HG03457 (cell line): ENCODE measurements at regions not wholly inside any gene's neighbourhood (a gene's known extent, or its start where the extent isn't known, plus 50 kb on each side); places are given as distances from the start of the nearest gene placed in this dataset.
"Not testable (repeated sequence)": the region's sequence is repeated elsewhere in the genome, so short reads cannot be mapped to it uniquely, and the experiment has no call there.

Experiments
- ATAC-seq: cut with Tn5 transposase; IDR thresholded peaks from one replicate; pipeline ENCODE4 v1.9.1; 2021; ENCODE audit warnings: moderate number of reproducible peaks; ENCODE audit not compliant: unreplicated experiment

DNA sequence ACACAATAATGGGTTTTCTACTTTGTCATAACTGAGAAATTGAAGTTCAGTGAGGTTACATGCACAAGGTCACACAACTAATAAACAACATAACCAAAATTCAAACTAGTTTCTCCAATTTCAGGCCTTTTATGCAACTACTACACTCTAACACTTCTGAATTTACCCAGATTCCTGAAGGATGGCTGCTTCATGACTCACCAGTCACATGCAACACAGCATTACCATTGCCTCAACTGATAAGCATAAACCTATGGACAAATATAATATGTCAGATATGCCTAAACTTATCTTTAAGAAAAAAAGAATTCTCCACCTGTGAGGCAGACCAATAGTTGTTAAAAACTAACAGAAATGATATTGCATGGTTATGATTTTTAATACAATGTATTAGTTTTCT lies 586.5 kb upstream of the SLC8A1 start:
- no peak for ATAC-seq

DNA sequence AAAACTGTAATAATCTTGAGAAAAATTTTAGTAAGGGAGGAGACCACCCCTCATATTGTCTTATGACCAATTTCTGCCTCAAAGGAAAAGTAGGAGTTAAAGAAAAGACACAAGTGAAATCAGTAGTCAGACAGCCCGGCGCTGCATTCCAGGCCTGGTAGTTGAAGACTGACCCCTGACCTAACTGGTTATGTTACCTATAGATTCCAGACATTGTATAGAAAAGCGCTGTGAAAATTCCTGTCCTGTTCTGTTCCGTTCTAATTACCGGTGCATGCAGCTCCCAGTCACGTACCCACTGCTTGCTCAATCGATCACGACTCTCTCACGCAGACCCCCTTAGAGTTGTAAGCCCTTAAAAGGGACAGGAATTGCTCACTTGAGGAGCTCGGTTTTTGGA lies 587.9 kb upstream of the SLC8A1 start:
- not testable (repeated sequence) for ATAC-seq

DNA sequence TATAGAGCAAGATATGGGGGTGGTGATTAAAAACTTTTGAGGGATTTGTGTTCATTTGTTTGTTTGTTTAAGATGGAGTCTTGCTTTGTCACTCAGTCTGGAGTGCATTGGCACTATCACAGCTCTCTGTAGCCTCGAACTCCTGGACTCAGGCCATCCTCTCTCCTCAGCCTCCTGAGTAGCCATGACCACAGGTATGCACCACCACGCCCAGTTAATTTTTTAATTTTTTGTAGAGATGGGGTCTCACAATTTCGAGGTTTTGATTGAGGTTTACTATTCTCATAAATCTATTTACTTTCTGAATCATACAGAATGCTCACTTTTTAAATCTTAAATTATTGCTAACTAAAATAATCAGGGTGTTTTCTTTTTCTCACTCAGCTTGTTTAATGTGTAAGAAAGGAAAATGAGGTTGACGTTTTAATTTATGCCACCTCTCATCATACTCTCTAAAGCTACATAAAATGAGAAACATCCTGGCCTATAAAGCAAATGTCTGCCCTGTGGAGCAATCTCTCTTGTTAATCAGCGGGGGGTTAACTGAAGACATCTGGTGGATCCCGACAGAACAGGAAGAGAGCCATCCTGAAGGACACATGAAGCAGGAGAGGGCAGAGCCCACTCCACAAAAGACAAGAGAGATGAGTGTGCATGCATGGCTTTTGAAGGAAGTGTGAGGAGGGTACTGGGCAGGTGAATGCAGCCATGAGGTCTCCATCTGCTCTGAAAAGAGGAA lies 589.1 kb upstream of the SLC8A1 start:
- ATAC-seq = no peak

DNA sequence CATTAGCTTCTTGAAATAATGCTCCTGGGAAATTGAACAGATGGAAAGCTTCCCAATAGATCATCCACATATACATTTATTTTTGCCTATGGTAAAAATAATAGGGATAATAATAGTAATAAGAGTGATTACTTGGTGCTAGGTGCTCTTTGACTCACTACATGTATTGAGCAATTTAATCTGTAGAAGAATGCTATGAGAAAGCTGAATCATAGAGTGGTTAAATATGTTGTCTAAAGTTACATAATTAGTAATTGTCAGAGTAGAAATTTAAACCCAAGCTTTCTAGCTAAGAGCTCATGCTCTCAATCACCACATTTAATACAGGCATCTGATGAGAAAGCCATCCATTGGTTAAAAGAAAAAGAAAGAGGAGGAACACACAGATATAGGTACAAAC lies 590.5 kb upstream of the SLC8A1 start:
- no peak for ATAC-seq

DNA sequence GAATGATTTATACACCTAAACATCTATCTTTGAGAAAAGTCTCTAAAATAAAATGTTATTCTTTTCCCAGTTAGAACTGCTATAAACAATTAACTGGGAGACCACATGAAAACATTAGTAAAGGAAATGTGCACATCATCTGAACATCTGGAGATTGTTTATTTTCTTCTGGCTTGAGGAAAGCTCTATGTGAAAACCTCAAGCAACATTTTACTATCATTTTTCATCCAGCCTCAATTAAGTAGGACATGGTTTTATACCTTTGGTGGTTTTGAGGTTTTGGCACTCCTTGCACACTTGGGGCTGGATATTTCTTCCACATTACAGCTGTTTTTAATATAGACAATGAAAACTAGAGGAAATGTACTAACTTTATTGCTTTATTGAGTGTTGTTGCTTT lies 609.5 kb upstream of the SLC8A1 start:
- no peak for ATAC-seq

DNA sequence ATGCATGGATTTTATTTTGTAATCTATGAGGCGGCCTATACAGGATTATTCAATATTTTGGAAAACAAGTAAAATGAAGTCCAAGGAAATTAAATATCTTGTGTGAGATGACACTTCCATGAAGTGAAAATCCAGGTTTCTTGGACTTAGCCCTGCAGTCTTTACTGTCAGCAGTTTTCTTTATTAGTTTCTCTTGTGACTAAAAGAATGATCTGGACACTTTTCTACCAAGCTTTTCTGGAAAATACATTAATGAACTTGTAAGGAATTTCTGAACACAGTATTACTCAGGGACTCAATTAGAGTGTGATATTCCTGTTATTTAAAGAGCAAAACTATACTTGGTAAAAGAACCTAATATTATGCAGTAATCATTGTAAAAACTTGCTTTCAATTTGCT lies 610.4 kb upstream of the SLC8A1 start:
- no peak for ATAC-seq

DNA sequence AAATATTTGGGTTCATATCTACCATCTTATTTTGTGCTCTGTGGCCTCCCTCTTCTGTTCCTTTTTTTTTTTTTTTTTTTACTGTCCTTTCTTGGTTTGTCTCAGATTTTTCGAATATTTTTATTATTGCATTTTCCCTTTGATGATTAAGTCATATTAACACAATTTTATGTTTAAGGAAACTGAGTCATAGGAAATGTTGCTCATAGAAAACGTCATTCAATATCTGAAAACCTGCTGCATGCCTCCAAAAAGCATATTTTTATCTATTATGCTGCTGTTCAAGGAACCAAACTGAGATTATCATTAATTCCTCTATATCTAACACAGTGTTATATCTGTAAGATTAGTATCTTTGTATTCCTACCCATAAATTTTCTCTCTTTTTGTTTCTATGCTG lies 614.3 kb upstream of the SLC8A1 start:
- ATAC-seq = no peak

DNA sequence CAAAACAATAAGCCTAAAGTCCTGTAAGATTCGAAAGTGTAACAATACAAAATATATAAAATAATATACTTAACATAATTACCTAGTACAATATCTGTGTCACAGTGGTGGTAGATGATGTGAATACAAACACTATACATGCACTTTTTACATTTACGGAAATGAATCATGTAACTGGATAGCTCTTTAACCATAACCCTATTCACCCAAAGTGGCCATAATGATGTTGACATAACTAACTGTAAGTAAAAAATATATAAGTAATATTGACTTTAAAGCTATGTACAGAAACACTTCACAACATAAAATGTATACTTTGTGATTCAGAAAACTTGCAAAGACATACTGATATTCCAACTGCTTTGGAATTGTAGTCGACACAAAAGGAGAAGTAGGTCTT lies 616.9 kb upstream of the SLC8A1 start:
- no peak for ATAC-seq

DNA sequence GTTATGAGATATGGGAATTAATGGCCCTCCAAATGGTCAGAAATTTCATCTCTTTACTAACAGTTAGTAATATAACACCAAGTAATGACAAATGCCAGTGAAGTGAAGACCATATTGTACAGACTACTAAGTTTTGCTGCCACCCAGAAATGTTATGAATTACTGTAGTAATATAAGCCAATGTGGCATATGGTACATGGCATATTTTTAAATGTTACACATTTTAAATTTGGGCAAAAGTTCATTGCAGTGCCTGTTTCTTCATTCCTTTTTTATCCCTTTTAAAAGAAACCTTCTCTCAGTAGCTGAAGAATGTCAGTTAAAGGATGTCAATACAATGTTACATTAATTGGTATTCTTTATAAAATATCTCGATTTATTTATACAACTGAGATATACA lies 626.5 kb upstream of the SLC8A1 start:
- ATAC-seq = no peak

DNA sequence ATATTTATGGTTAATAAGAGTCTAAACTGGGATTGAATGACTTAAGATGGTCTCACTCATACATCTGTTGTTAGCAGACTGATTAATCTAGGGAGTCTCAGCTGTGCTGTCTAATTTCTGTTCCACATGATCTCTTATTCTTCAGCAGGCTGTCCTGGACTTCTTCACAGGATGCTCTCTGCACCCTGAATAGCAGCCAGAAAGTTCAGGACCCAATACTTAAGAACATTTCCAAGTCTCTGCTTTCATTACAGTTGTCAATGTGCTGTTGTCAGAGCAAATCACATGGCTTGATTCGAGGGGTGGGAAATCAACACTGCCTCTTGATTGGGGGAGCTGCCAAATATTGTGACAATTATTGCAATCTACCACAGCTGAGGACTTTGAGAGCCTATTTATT lies 627.1 kb upstream of the SLC8A1 start:
- ATAC-seq = no peak

DNA sequence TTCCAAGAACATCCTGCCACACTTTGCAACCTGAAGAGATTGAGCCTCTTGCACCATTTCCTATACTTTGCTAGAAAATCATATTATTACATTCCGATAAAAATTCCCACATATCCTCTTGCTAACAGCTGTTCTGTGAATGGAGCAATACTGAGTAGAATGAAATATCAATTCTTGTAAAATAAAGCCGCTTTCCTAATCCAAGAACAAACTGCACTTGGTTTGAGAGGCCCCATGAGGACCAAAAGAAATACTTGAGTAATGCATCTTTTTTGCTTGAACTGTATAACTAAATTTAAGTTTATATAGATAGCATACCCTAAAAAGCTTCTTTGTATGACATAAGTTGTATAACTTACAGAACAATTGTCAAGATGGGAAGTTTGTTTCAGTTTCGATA lies 632.4 kb upstream of the SLC8A1 start:
- ATAC-seq = no peak

DNA sequence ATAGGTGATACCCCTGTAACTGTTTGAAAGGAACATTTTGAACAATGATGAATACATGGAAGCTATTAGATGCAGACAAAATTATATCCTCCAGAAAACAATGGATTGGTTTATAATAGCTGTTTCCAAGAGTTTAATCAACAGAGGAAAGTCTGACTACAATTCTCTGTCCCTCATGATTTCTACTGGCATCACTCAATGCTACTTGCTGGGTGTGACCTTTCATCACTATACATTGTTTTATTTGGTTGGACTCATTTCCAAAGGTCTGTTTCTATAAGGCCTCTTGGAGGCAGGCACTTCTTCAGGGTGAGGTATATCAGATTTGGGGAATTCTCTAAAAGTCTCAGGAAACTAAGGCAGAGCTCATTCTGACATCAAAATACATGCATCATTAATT lies 636.1 kb upstream of the SLC8A1 start:
- no peak for ATAC-seq

DNA sequence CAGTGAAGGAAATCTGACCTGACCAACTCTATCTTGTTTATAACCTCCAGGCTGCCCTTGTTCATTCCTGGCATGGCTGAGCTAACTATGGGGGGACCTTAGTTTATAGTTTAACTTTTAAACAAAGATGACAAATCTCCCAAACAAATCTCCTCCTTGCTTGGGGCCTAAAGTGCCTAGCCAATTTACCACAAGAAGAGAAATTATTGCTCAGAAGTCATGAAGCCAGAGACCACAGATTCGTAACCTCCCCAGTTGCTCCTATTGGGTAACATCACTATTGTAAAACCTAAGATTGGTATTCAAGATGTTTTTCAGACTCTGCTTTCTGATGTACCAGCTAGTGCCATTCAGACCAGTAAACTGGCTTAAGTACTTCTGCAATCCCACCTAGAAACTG lies 649.4 kb upstream of the SLC8A1 start:
- ATAC-seq = no peak

DNA sequence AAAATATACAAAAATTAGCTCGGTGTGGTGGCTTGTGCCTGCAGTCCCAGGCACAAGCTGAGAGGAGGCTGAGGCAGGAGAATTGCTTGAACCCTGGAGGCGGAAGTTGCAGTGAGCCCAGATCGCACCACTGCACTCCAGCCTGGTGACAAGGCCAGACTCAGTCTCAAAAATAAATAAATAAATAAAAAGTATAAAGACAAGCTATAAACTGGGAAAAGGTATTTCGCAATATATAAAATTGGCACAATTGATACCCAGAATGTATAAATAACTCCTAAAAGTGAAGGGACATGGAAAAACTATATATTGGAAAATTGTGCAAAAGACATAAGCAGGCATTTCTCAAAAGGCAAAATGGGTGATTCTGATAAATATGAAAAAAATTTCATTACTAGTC lies 657.9 kb upstream of the SLC8A1 start:
- no peak for ATAC-seq

DNA sequence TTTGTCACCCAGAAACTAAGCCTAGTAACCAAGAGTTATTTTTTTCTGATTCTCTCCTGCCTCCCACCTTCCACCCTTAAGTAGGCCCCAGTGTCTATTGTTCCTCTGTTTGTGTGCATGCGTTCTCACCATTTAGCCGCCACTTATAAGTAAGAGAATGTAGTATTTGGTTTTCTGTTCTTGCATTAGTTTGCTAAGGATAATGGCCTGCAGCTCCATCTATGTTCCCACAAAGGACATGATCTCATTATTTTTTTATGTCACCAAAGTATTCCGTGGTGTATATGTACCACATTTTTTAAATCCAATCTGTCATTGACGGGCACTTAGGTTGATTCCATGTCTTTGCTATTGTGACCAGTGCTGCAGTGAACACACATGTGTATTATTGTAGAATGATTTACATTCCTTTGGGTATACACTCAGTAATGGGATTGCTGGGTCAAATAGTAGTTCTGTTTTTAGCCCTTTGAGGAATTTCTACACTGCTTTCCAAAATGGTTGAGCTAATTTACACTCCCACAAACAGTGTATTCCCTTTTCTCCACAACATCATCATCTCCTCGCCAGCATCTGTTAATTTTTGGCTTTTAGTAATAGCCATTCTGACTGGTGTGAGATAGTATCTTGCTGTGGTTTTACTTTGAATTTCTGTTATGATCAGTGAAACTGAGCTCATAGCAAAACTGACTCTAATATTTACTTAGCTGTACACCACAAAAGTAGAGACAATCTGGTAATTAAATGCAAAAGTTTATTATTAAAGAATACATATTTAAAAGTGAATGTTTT lies 660.1 kb upstream of the SLC8A1 start:
- no peak for ATAC-seq

DNA sequence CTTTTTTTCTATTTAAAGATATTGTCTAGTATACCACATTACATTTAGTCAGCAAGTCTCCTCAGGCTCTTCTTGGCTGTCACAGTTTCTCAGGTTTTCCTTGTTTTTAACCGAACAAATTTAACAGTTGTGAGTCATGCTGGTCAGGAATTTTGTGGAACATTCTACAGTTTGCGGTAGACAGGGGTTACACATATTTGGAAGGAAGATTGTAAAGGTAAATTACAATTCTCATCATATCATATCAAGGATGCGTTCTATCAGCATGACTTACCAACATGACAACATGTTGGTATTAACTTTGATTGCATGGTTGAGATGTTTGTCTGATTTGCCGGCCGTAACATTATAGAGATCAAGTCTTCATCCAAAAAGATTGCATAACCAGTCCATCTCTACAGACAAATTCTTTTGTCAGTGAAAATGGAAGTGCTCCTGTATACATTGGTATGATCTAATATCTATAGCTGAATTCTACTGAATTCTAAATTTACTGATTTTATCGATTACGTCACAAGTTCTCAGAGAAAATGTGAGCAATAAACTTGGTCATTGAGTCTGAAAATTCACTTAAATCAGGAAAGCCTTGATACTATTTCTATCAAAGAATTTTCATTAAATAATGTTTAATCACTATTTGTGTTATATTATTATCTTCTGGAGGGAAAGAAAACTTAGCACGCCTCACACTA lies 664.4 kb upstream of the SLC8A1 start:
- ATAC-seq = no peak

DNA sequence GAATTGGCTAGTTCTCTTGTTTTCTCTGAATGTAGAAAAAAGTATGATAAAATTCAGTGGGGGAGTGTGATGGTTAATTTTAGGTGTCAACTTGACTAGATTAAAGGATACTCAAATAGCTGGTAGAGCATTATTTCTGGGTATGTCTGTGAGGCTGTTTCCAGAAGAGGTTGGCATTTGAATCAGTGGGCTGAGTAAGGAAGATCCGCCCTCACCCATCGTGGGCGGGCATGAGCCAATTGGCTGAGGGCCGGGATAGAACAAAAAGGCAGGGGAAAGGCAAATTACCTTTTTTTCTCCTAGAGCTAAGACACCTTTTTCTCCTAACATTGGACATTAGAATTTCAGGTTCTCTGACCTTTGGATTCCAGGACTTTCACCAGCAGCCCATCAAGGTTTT lies 667.6 kb upstream of the SLC8A1 start:
- no peak for ATAC-seq

DNA sequence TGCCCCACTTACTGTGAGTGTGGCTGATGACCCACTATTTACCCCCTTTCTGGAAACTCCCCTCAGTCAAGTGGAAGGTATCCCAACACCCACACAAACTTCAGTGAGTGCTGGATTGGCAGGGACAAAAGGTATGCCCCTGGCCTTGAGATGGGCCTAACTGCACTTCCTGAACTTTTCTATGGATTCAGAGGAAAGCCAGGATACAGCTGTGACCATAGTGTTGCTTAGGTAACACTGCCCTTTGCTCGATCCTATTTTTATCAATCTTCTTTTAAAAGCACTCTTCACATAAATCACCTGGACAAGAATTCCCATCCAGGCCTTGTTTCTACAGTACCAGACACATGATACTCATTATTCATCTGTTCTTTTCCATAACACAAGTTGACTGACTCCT lies 671.5 kb upstream of the SLC8A1 start:
- ATAC-seq = no peak

DNA sequence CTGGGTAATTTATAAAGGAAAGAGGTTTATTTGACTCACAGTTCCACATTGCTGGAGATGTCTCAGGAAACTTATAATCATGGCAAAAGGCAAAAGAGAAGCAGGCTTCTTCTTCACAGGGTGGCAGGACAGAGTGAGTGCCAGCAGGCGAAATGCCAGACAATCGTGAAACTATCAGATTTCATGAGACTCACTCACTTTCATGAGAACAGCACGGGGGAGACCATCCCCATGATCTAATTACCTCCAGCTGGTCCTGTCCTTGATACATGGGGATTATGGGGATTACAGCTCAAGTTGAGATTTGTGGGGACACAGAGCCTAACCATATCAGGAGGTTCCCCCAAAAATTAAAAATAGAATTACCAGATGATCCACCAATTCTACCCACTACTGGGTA lies 675.5 kb upstream of the SLC8A1 start:
- no peak for ATAC-seq

DNA sequence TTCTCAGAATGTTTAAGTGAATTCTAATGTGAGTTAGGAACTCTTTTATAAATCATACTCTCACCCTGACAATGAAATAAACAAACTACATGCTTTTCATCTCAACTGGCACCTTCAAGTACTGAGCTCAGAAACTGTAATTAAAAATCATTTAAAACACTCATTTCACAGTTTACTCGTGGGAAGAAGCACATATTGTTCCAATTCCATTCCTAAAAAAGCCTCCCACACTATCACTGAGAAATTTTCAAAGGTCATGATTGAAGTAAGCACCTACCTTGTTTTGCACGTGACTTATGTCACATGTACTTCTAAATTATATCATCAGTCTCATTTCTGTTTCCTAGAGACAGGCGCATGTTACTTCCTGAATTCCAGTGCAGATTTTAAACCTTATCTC lies 678.1 kb upstream of the SLC8A1 start:
- no peak for ATAC-seq

DNA sequence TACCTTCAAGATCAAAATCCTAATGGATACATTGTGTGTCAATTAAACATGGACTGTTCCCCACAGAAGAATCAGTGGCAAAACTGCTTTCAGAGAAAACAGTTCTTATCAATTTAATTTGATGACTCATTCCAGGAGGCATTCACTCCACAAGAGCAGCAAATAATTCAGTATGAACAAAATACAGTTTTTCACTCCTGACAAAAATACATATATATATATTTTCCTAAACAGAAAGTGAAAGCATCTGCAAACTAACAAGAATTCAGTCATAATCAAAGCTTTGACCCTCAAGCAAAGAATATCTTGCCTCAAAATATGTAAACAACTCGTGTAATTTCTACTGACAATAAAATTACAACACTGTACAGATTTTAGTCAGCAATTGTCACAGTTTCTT lies 685.1 kb upstream of the SLC8A1 start:
- ATAC-seq = no peak

DNA sequence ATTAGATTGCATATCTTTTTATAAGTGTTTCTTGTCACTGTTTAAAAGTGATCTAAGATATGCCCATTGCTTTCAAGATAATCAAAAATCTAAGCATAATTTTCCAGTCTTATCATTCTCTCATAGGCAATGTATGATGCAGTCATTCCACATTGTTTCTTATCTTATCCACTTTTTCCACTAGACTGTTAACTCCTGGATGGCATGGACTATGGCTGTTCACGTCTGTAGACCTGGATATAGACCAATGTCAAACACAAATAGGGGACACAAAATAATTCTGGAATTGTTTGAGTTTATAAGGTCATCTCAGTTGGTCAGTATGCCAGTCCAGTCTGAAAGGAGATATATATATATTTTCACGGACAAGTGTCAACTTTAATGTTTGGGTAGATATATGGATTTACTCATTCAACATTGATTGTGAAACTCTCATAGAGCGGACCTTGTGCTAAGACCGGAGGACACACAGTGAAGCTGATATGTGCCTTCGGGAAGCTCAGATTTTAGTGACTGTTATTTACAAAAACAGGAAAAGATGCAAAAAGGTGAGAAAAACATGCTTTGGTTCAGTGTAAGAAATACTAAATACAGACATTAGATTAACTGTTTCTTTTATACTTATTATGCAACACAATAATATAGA lies 689.4 kb upstream of the SLC8A1 start:
- no peak for ATAC-seq
